Hypothalamus (tissue), 51 donors: ENCODE measurements at regions not wholly inside any gene's neighbourhood (a gene's known extent, or its start where the extent isn't known, plus 50 kb on each side); places are given as distances from the start of the nearest gene placed in this dataset.

Experiments
- DNase-seq, 51 donors: peaks; one replicate each; lab custom pipeline; 2025; lab: John Stamatoyannopoulos, UW

- DNase-seq = no peak
Measured at GRCh38 chr4:62208921-62209320, 1008.8 kb downstream of the ADGRL3 start.

- no peak for DNase-seq
Measured at GRCh38 chr4:62204136-62204535, 1004.0 kb downstream of the ADGRL3 start.

- DNase-seq = no peak
Measured at GRCh38 chr4:62199291-62199810, 999.2 kb downstream of the ADGRL3 start.

- DNase-seq = no peak
Measured at GRCh38 chr4:62196338-62196737, 996.2 kb downstream of the ADGRL3 start.

GRCh38 chr4:62194342-62194741 is 994.2 kb downstream of the ADGRL3 start:
- no peak for DNase-seq

GRCh38 chr4:62193761-62194160 is 993.6 kb downstream of the ADGRL3 start:
- no peak for DNase-seq

GRCh38 chr4:62191451-62192240 is 991.5 kb downstream of the ADGRL3 start:
- no peak for DNase-seq

- no peak for DNase-seq
Measured at GRCh38 chr4:62170235-62170634, 970.1 kb downstream of the ADGRL3 start.

GRCh38 chr4:62168681-62169080 is 968.6 kb downstream of the ADGRL3 start:
- DNase-seq = no peak

- no peak for DNase-seq
Measured at GRCh38 chr4:62162606-62163005, 962.5 kb downstream of the ADGRL3 start.

- DNase-seq = no peak
Measured at GRCh38 chr4:62161446-62161845, 961.3 kb downstream of the ADGRL3 start.

GRCh38 chr4:62159876-62160275 is 959.8 kb downstream of the ADGRL3 start:
- no peak for DNase-seq

GRCh38 chr4:62159306-62159705 is 959.2 kb downstream of the ADGRL3 start:
- no peak for DNase-seq

- no peak for DNase-seq
Measured at GRCh38 chr4:62156205-62156604, 956.1 kb downstream of the ADGRL3 start.

GRCh38 chr4:62145276-62145675 is 945.1 kb downstream of the ADGRL3 start:
- no peak for DNase-seq

- no peak for DNase-seq
Measured at GRCh38 chr4:62144431-62144830, 944.3 kb downstream of the ADGRL3 start.

- no peak for DNase-seq
Measured at GRCh38 chr4:62135565-62136156, 935.5 kb downstream of the ADGRL3 start.

- no peak for DNase-seq
Measured at GRCh38 chr4:62133977-62134376, 933.9 kb downstream of the ADGRL3 start.

- no peak for DNase-seq
Measured at GRCh38 chr4:62133101-62133897, 933.2 kb downstream of the ADGRL3 start.

GRCh38 chr4:62131049-62131448 is 930.9 kb downstream of the ADGRL3 start:
- no peak for DNase-seq

GRCh38 chr4:62130637-62131036 is 930.5 kb downstream of the ADGRL3 start:
- no peak for DNase-seq
